Gastroesophageal sphincter (tissue), 4 donors: ENCODE measurements at regions not wholly inside any gene's neighbourhood (a gene's known extent, or its start where the extent isn't known, plus 50 kb on each side); places are given as distances from the start of the nearest gene placed in this dataset.

Experiments used
- ATAC-seq: fragments of 150-250 bp; one replicate; pipeline ENCODE4 v1.9.1; 2016; ENCODE audit warnings: mild to moderate bottlenecking, moderate library complexity
- H3K27ac ChIP-seq, 4 donors: fragments of 200-600 bp; sonication (generic) in 3 of 4; 1 replicate in 3 of 4; 2 replicates in 1 of 4; pipeline ENCODE4 v1.5.1; 2016 to 2019
- H3K27me3 ChIP-seq: fragments of 200-600 bp; sonication (generic); one replicate; pipeline ENCODE4 v1.5.1; 2019
- H3K36me3 ChIP-seq, 2 donors: fragments of 200-600 bp; sonication (generic); one replicate each; pipeline ENCODE4 v1.5.1; 2019; ENCODE audit warnings: control low read depth in 1 of 2
- H3K4me1 ChIP-seq, 3 donors: fragments of 200-600 bp; sonication (generic); 1 replicate in 2 of 3; 2 replicates in 1 of 3; pipeline ENCODE4 v1.5.1; 2016 to 2019; ENCODE audit warnings: control low read depth in 2 of 3
- H3K4me3 ChIP-seq, 2 donors: fragments of 200-600 bp; sonication (generic); one replicate each; pipeline ENCODE4 v1.5.1; 2019; ENCODE audit warnings: mild to moderate bottlenecking in 1 of 2, moderate library complexity in 1 of 2
- H3K9me3 ChIP-seq, 3 donors: fragments of 200-600 bp; sonication (generic); one replicate each; pipeline ENCODE4 v1.5.1; 2017 to 2019; ENCODE audit warnings: control low read depth in 2 of 3
- EP300 ChIP-seq: sonication (generic); formaldehyde crosslinking; IDR thresholded peaks from one replicate; pipeline ENCODE4 v1.6.1; 2017; ENCODE audit warnings: antibody characterized with exemption, mild to moderate bottlenecking
- POLR2A ChIP-seq, 2 donors: fragments of 450-650 bp; IDR thresholded peaks; one replicate each; pipeline ENCODE4 v1.6.1; 2017; ENCODE audit warnings: antibody characterized with exemption in 2 of 2, mild to moderate bottlenecking in 2 of 2, moderate library complexity in 1 of 2
- POLR2AphosphoS5 ChIP-seq: sonication (generic); formaldehyde crosslinking; IDR thresholded peaks from one replicate; pipeline ENCODE4 v1.6.1; 2017; ENCODE audit warnings: antibody characterized with exemption
- WGBS, 2 donors: methylation state at CpG; one replicate each; pipeline ENCODE4 v1.1.5; 2018; ENCODE audit warnings: low coverage in 1 of 2; 5-methylcytosine and 5-hydroxymethylcytosine counted together
- TF ChIP-seq, protein P1 (sequence below), 4 experiments: fragments of 200-600 bp in 2 of 4; fragments of 450-650 bp in 2 of 4; sonication (generic) in 1 of 4; IDR thresholded peaks; one replicate each; pipeline ENCODE4 v1.5.1; 2017 to 2019; ENCODE audit warnings: antibody characterized with exemption in 4 of 4, mild to moderate bottlenecking in 2 of 4, moderate library complexity in 2 of 4

DNA sequence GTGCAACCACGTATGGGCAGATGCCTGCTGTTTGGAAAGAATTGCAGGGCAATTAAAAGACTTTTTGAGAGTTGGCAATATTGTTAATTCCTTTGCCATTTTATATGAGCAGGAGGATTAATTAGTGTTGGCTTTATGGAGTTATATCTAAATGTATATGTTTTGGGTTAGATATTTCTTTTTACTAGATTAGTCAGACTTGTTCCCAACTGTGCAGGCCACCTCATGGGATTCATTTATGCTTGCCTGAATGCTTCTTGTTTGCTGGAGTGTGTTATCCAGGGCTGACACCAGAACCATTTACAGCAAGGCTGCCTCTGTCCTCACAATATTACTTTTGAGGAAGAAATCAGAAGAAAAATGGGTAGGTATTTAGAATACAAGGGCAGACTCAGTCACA lies 192.5 kb downstream of the KTN1 start:
- ATAC-seq, result no peak
- Histone ChIP-seq H3K9me3 (no peaks in the 10 kb centered on the region), H3K27me3 (no peaks in the 10 kb centered on the region), H3K4me3 (no peak overlapping the region), H3K36me3 (no peaks in the 10 kb centered on the region), H3K4me1 (no peaks in the 10 kb centered on the region), H3K27ac (no peak overlapping the region)
- TF ChIP-seq POLR2A (IDR thresholded peaks at IDR 0.05) (no peak), POLR2AphosphoS5 (no peak), EP300 (no peak)
- TF ChIP-seq, protein P1, sequence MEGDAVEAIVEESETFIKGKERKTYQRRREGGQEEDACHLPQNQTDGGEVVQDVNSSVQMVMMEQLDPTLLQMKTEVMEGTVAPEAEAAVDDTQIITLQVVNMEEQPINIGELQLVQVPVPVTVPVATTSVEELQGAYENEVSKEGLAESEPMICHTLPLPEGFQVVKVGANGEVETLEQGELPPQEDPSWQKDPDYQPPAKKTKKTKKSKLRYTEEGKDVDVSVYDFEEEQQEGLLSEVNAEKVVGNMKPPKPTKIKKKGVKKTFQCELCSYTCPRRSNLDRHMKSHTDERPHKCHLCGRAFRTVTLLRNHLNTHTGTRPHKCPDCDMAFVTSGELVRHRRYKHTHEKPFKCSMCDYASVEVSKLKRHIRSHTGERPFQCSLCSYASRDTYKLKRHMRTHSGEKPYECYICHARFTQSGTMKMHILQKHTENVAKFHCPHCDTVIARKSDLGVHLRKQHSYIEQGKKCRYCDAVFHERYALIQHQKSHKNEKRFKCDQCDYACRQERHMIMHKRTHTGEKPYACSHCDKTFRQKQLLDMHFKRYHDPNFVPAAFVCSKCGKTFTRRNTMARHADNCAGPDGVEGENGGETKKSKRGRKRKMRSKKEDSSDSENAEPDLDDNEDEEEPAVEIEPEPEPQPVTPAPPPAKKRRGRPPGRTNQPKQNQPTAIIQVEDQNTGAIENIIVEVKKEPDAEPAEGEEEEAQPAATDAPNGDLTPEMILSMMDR (IDR thresholded peaks at IDR 0.05), result no peak
- WGBS, 2 donors, result 70 to 80% methylated on average over 1 of the region's 1 CpG

DNA sequence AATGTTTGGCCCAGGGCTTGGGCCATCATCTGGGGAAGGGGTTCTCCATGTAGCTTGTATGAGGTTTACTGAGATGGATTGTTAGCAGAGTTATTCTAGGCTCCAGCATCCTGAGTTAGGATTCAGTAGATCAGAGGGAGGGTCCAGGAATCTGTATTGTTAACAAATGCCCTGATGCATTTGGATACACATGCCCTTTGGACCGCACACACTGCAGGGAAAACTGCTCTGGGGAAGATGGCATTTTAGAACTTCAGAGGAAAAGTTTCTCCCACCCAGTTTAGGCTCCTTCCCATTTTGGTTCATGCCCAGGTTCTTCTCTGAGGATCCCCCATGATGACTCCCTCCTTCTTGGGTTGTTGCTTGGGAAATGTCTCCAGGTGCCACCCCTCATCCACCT lies 193.3 kb downstream of the KTN1 start:
- ATAC-seq, result no peak
- TF ChIP-seq, protein P1 (IDR thresholded peaks at IDR 0.05), result no peak
- TF ChIP-seq EP300 (no peak), POLR2AphosphoS5 (no peak), POLR2A (IDR thresholded peaks at IDR 0.05) (no peak)
- 100% methylated on average over 1 of the region's 1 CpG for WGBS, 2 donors

DNA sequence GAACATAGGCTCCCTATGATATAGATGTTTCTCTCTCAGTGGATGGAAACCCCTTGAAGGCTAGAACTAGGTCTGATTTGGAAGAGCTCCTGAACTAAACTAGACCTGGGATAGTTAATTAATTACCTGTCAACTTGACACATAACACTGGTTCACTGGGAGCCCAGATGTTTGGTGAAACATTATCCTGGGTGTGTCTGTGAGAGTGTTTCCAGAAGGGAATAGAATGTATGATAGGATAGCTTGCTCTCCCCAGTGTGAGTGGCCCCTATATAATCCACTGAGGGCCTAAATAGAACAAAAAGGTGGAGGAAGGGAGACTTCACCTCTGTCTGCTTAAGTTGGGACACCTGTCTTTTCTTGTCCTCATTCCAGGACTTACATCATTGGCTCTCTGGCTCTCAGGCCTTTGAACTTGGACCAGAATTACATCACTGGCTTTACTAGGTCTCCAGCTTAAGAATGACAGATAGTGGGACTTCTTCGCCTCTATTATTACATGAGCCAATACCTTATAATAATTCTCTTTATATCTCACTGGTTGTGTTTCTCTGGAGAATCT lies 194.1 kb downstream of the KTN1 start:
- WGBS, 2 donors, result 70 to 73% methylated on average over 1 of the region's 1 CpG
- H3K27me3 ChIP-seq, result no peaks in the 10 kb centered on the region
- ATAC-seq, result no peak
- no peaks in the 10 kb centered on the region for H3K9me3 ChIP-seq
- H3K4me1 ChIP-seq, result no peaks in the 10 kb centered on the region
- H3K36me3 ChIP-seq, result no peaks in the 10 kb centered on the region
- no peak overlapping the region for H3K27ac ChIP-seq
- TF ChIP-seq EP300 (no peak), POLR2AphosphoS5 (no peak), POLR2A (IDR thresholded peaks at IDR 0.05) (no peak)
- TF ChIP-seq, protein P1 (IDR thresholded peaks at IDR 0.05), result no peak
- H3K4me3 ChIP-seq, result no peak overlapping the region

More for the DNA sequence above, 193.3 kb downstream of the KTN1 start:
- Histone ChIP-seq H3K36me3 (no peaks in the 10 kb centered on the region), H3K27ac (no peak overlapping the region), H3K27me3 (no peaks in the 10 kb centered on the region), H3K4me1 (no peaks in the 10 kb centered on the region), H3K4me3 (no peak overlapping the region), H3K9me3 (no peaks in the 10 kb centered on the region)

DNA sequence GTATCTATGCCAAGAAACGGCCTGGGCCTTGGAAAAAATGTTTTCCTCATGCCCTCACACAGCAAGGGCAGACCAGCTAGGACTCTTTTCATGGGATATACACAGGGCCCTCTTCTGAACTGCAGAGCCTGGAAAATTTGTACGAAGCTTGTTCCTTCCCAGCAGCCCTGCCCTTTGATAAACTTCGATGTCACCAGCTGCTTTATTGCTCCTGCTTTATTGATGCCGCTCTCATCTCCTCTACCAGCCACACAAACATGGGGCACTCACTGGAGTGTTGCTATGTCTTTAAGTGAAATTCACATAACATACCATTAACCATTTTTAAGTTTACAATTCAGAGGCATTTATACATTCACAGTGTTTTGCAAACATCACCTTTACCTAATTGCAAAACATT lies 197.9 kb downstream of the KTN1 start:
- TF ChIP-seq POLR2A (IDR thresholded peaks at IDR 0.05), result no peak
- no peak for TF ChIP-seq POLR2AphosphoS5
- TF ChIP-seq, protein P1 (IDR thresholded peaks at IDR 0.05), result no peak
- no peak for TF ChIP-seq EP300
- Histone ChIP-seq H3K9me3 (no peaks in the 10 kb centered on the region), H3K4me3 (no peak overlapping the region), H3K4me1 (peaks cover 0 to 17% (median 0%) of the 10 kb centered on the region in 3 donors), H3K36me3 (no peaks in the 10 kb centered on the region), H3K27me3 (no peaks in the 10 kb centered on the region), H3K27ac (no peak overlapping the region)
- WGBS, 2 donors, result 90 to 96% methylated on average over 3 of the region's 4 CpGs
- no peak for ATAC-seq

DNA sequence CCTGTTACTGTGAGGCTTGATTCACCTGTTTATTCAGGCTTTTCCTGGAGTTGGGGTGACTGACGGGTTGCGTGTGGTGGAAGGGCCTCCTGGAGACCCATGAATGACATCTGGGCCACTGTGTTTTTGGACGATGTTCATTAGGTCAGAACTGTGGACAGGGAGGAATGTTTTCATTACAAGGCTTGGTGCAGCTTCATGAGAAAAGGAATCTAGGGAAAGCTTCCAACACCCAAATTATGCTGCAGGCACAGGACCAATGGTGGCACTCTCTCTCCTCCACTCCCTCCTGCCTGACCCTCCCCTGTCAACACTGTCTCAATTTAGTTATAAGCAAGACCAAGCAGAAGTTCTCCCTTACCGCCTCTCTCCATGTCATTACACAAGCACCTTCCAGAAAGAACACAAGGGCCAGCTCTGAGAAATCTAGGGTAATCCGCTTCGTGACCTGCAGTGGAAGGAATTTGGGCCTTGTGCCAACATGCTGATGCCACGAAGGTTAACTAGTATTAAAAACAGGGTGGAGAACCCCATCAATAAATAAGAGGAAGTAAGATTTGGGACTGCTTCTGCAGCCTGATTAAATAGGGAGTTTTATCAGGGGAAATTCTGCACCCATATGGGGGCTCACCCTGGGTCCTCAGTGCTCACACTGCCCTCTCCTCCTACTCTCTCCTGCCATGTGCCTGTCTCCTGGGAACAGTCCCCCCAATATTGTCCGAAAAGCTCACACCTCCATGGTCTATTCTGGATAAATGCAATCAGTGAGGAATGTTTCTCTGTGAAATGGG lies 200.3 kb downstream of the KTN1 start:
- WGBS, 2 donors, result 9 to 100% methylated on average over 1 to 5 of the region's 8 CpGs

More for the DNA sequence above, 200.3 kb downstream of the KTN1 start:
- peak; percentile 86 for ATAC-seq
- Histone ChIP-seq H3K9me3 (peaks cover 0 to 5% (median 0%) of the 10 kb centered on the region in 3 donors), H3K27ac (peak overlapping the region in 3 of 4 donors; percentile 34 to 58 (median 49)), H3K36me3 (no peaks in the 10 kb centered on the region), H3K27me3 (no peaks in the 10 kb centered on the region), H3K4me3 (no peak overlapping the region), H3K4me1 (peaks cover 0 to 17% (median 0%) of the 10 kb centered on the region in 3 donors)
- TF ChIP-seq POLR2AphosphoS5 (peak; percentile 80), EP300 (no peak), POLR2A (IDR thresholded peaks at IDR 0.05) (no peak)
